Hematopoietic multipotent progenitor cell treated with erythropoietin and hydrocortisone succinate and interleukin-3 and kit ligand, for 6 days (in vitro differentiated cells): ENCODE measurements at regions not wholly inside any gene's neighbourhood (a gene's known extent, or its start where the extent isn't known, plus 50 kb on each side); places are given as distances from the start of the nearest gene placed in this dataset.

Experiments used
- DNase-seq: peaks from one replicate; pipeline ENCODE4 v3.0.0-alpha.2; 2015

- DNase-seq = no peak
Measured at GRCh38 chr10:88138319-88138848, 275.0 kb downstream of the PTEN start.

DNA sequence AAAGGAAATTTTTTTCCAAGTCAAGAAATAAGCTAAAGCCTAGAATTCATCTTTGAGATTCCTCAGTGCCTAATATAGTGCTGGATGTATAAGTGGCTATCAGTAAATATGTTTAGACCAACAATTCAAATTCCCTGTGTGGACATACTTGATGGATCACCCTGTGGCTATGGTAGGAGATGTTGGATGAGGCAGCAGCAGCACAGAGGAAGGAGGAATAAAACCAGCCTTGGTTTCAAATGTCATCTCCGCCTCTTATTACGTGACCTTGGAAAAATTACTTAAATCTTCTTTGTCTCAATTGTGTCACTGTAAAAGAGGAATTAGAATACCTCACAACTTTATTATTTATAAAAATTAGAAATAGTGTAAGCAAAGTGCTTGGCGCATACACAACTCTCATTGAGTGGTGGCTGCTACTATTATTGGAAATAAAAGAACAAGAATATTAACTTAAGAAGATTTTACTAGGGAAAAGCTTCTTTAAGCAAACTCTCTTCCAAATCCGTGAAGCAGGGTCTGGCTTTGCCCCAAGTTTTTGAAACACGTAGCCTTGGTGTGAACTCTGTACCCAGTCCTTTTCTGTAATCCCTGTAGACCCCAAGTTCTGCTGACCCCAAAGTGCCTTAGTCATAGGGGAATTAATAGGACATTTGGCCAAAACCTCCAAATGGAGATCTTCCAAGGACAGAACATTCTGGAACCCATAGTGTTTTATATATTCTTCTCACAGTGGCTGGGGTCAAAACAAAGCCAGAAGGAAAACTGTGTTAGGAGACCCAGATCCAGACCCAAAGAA is 283.8 kb downstream of the PTEN start:
- DNase-seq = no peak

GRCh38 chr10:88149906-88150305 is 286.5 kb downstream of the PTEN start:
- no peak for DNase-seq

DNA sequence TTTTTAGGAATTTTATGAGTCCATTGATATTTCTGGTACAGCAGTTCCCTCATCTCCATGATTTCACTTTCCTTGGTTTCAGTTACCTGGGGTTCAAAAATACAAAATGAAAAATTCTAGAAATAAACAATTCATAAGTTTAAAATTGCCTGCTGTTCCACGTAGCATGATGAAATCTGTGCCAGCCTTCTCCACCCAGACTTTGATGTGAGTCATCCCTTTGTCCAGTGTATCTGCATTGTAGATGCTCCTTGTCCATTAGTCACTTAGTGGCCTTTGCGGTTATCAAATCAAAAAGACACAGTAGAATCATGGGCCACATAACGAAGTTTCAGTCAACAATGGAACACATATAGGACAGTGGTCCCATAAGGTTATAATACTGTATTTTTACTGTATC is 286.9 kb downstream of the PTEN start:
- no peak for DNase-seq

DNA sequence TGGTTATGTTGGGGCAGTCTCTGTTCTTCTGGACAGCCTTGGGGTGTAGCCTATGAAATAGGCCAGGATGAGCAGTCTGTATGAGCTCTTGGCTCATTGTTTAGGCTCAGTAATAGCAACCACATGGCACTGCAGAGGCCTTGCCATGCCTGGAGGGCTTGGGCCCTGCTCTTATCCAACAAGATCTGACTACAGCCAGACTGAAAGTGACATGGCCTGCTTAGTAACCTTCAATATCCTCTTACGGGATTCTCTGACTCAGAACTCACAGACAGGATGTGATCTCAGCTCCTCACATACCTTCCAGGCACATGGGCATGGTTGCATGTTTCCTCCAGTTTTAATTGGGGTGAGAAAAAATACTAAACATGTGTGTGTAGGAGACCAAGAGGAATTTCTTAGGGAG is 289.3 kb downstream of the PTEN start:
- DNase-seq = no peak

DNA sequence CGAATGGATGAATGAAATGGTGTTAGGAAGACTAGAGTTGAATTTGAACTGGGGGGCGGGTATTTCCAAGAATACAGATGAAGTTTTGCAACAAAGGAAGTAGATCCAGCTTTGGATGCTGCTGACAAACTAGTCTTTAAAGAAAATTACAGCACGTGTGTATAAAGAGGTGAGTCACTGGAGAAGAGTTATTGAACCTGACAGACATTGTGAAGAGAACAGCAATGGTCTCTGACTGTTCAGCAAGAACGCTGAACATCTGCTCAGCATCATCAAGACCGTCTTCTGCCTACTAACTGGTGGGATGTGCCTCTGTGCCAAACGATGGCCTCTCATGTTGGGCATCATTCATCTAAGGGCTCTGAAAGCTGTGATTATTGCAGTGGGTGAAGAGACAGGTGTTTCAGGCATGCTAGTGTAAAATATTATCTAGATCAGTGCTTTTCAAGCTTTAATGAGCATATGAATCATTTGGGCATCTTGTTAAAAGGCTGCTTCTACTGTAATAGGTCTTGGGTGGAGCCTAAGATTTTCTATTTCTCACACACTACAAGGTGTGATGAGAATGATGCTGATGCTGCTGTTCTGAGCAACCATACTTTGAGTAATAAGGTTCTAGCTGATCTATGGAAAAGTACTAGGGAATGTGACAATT is 291.3 kb downstream of the PTEN start:
- no peak for DNase-seq

DNA sequence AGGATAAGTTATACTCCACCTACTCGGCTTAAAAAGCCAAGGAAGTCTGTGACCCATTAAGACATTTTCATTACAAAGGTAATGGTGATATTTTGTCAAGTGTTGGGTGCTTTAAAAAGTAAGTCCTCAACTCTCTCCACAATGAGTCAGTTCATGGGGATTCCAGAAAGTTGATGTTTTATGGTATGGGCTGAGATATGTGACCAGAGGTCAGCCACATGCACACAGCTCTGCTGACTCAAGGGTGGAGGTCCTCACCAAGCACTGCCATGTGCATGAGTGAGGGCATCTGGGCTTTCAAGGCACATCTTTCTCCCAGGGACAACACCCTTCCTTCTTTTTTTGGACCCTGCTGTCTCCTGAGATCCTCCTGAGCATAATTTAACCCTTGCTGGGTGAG is 292.9 kb downstream of the PTEN start:
- DNase-seq = no peak

GRCh38 chr10:88157981-88158465 is 294.6 kb downstream of the PTEN start:
- no peak for DNase-seq

DNA sequence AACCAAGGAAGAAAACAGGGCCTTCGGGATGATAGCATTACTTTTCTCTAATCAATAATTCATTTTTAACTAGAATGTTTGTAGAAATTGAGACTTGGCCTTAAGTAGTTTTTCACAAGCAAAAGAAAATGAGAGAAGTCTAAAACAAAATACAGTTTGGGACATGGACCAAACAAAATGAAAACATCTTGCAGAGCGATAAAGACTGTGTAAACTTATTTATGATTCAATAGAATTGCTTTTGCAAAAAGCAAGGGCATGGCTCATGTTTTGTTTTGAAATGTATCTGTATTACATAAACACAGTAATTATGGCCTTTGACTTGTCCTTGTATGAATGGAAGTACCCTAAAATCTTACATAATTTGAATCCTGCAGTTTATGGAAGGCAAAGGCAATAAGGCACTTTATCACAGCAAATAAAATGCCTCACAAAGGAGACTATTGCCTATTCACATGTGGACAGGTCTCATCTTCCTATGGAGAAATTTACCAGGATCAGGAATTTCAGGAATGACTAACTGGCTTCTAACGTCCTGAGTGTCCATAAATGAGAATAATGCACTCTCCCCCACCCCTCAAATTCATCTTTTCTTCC is 295.2 kb downstream of the PTEN start:
- no peak for DNase-seq

DNA sequence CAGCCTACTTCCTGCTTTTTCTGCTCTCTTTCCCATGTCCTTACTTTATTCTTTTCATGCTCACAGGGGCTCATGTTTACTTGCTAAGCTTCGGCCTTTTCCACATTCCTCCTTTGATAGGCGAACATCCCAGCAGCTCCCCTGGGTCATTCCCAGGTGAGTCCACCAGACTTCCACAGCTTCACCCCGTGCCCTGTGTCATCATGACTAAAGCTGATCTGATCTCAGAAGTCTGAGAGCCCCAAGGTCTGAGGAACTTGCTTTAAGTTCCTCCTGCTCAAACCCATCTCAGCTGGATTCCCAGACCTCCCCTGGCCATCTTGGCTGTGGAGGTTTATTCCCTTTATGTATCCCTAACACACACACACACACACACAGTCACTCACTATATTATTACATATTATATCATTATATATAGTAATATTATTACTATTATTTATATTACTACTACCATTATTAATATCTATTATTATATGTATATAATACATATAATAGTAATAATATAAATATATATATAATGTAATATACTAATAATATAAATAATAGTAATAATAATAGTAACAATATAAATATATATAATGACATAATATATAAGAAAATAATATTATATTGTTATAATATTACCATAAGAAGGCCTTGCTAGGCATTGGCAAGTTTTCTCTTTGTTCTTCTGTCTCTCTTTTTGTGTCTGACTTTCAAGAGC is 295.9 kb downstream of the PTEN start:
- DNase-seq = no peak

DNA sequence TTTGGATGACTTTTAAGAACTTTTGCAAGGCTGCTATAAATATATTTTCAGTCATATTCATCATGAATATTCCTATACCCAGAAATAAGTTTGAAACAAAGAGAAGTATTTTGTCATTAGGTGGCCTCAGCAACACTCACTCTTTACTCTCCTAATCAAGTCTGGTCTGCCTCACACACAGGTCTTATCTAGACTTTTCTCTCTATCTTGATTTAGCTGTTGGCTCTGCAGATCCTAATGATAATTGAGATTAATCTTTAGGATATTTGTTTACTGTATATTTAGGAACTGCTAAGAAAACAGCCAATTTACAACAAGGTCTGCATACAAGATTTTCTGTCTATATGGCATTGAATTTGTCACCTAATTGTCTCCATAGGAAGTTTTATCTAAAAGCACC is 297.6 kb downstream of the PTEN start:
- DNase-seq = no peak

- no peak for DNase-seq
Measured at GRCh38 chr10:88161756-88162155, 298.3 kb downstream of the PTEN start.

DNA sequence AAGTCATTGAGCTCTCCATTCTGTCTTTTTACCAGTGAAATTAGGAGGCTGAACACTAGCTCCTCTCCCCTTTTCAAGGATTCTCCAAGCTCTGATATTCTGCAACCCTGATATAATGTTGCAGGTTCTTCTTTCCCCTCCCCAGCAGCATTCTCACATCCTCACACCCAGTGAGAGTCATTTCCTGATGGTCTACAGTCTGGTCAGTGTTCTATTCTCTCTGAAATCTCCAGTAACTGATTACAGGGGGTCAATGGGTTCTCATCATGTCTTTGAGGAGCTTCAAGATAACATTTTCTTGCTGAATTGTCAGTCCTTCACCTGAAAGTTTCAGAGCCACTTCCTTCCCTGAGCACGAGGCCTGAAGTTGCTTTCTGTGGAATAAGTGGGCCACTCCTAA is 299.4 kb downstream of the PTEN start:
- DNase-seq = no peak

DNA sequence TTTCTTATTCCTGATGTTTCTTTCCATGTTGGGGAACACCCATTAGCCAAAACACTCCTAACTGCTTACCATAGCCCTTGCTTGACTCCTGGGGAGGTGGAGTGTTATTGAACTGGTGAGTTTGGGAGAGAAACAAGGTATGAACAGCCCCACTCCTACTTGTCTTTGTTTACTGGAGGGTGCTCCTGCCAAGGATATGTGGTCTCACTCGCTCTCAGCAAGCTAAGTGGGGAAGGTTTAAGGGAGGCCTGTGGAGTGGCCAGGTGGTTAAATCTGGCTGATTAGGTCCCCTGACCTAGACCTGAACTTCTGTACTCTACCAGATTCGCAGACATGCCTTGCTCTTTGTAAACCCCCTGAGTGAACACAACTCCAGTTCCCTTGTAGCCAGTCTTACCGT is 300.1 kb downstream of the PTEN start:
- no peak for DNase-seq

GRCh38 chr10:88164471-88164870 is 301.0 kb downstream of the PTEN start:
- no peak for DNase-seq

- no peak for DNase-seq
Measured at GRCh38 chr10:88165849-88166271, 302.4 kb downstream of the PTEN start.

- DNase-seq = no peak
Measured at GRCh38 chr10:88168171-88169036, 305.0 kb downstream of the PTEN start.

- no peak for DNase-seq
Measured at GRCh38 chr10:88169037-88169319, 305.6 kb downstream of the PTEN start.

DNA sequence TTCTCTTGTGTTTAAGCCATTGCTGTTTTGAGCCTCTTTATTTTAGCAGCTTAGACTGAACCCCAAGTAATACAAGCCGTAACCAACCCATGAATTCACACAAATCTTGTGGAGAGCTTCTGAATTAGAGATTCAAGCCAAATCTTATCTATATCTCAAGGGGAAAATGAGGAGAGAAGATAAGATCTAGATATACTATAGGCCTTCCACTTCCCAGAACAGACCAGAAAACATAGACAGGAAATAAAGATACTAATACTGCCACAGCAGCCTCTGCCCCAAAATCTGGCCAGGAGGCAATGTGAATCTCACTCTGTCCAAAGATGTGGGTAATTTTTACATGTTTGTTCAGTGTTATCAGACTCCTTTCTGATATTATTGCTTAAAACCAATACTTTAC is 307.2 kb downstream of the PTEN start:
- peak; percentile 4 for DNase-seq

DNA sequence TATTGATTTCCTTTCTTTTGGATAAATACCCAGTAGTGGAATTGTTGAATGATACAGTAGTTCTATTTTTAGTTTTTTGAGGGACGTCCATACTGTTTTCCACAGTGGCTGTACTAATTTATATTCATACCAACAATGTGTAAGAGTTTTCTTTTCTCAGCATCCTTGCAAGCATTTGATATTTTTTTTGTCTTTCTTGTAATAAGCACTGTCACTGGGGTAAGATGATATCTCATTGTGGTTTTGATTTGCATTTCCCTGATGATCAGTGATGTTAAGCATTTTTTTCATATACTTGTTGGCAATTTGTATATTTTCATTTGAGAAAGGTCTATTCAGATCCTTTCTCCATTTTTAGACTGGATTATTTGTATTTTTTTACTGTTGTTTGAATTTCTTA is 308.7 kb downstream of the PTEN start:
- DNase-seq = no peak

- DNase-seq = no peak
Measured at GRCh38 chr10:88174391-88174790, 311.0 kb downstream of the PTEN start.

- no peak for DNase-seq
Measured at GRCh38 chr10:88178758-88179157, 315.3 kb downstream of the PTEN start.
